GM18909 (cell line): ENCODE measurements at regions not wholly inside any gene's neighbourhood (a gene's known extent, or its start where the extent isn't known, plus 50 kb on each side); places are given as distances from the start of the nearest gene placed in this dataset.
"Not testable (repeated sequence)": the region's sequence is repeated elsewhere in the genome, so short reads cannot be mapped to it uniquely, and the experiment has no call there.

Experiments used
- ATAC-seq: cut with Tn5 transposase; IDR thresholded peaks from one replicate; pipeline ENCODE4 v1.9.1; 2021; ENCODE audit warnings: mild to moderate bottlenecking; ENCODE audit not compliant: unreplicated experiment, poor library complexity

DNA sequence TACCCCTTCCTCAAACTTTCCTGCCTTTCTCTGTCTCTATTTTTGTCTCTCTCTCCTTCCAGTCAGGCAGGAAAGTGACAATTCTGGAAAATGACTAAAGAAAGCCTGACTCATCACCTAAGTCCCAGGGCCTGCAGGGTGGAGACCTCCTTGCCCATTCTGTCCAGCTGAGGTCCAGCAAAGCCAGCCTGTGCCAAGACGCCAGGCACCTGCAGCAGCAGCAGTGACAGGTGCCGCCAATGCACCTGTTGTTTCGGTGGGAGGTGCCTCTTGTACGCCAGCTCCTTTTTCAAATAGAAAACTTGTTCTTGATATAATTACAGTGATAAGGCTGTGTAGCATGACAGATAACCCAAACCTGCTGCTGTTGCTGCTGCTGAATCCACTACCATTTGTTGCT lies 501.3 kb downstream of the NTRK3 start:
- ATAC-seq: no peak

DNA sequence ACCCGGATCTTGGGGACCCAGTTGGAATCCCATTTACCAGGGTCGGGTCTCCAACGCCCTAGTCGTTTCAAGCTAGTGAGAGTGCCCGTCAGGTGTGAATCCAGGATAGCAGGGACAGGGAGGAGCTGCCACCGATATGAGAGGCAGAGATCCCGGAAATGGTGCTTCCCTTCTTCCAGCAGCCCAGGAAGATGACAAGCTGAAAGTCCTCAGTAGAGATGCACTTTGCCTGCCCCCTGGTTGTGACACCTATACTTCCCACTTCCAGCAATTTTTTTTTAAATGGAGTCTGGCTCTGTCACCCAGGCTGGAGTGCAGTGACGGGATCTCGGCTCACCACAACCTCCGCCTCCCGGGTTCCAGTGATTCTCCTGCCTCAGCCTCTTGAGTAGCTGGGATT lies 503.0 kb downstream of the NTRK3 start:
- ATAC-seq: no peak

DNA sequence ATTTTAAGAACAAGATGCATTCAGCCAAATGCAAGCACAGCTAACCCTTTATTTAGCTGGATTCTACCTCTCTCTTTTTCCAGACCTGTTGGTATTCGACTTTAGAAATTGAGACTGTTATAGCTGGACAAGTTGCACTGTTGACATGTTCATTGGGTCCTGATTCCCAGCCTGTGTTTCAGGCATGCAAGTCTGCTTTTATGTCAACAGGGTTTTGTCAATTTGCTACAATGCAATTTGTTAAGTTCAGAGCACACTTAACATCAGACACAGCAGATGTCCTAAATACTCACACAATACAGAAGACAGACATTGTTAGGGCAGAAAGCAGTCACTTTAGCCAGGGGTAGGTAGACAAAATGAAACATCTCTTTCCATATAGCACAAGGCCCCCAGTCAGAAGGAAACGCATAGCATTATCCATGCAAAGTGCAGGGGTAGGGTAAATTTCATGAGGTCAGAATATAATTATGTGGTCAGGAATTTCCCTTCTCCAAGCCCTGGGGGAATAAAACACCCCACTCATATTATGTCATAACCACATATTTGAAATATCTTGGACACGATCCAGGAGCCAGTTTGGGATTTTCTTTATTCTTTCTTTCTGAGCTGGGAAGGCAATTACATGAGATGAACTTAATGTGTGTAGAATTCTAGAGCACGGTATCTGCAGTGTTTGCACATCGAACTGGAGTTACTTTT lies 504.1 kb downstream of the NTRK3 start:
- ATAC-seq: no peak

DNA sequence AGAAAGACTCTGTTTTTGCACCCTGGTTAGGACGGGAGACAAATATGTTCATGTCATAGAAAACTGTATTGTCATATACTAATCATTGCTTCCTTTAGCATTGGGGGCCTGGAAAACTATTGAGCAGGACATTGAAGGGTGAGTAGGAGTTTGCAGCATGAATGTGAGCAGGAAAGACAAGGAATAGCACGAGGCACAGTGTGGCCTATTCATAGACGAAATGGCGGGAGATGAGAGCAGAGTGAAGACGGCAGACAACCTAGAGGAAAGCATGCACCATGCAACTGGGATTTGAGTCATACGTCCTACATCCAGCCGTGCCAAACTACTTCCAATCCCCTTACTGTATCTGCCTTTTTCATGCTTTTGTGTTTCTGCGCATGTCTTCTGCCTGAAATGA lies 508.1 kb downstream of the NTRK3 start:
- ATAC-seq: no peak

DNA sequence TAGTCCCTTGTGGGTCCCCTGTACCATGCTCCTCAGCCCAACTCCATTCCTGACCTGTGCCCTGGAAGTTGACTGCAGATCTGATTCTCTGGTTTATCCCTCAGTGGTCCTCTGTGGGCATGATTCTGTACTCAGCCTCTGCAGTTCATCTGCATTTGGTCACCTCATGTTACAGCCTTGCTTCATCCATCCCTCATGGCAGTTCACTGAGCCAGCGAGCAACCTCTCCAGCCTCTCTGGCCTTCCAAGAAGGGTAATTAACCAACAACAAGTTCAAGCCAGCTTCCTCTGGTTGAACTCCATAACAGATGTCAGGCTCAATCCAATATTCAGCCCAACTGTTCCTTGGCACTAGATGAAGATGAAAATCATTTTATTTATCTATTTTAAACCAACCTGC lies 509.5 kb downstream of the NTRK3 start:
- ATAC-seq: no peak

DNA sequence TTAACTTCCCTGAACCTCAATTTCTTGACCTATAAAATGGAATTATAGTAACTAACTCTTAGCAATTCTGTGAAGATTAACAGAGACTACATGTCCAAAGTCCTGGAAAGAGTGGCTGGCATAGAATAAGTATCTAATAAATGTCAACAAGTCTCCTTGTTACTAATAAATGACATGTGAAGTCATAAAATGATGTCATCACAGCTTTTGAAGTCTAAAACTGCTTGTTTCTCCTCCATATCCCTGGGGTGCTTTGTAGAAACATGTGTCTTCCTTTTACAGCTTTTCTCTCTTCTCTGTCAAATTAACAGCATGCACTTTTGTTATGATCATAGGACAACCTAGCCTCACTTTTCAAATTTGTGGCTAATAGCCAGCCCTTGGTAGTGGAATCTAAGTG lies 510.2 kb downstream of the NTRK3 start:
- no peak for ATAC-seq

DNA sequence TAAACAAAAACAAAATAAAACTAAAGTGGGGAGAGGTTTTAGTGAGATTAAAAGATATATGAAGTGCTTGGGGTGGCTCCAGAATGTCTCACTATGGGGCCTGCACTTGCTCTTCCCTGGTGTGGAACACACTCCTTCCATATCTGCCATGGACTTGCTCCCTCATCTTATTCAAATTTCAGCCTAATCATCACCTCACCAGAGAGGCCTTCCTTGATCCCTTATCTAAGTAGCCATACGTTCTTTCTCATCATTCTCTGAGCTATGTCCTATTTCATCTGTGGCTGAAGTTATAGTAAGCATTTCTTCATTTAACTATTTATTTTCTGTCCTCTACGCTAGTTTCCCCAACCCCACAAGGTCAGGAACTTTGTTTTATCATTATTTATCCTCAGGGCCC lies 511.7 kb downstream of the NTRK3 start:
- ATAC-seq: no peak

DNA sequence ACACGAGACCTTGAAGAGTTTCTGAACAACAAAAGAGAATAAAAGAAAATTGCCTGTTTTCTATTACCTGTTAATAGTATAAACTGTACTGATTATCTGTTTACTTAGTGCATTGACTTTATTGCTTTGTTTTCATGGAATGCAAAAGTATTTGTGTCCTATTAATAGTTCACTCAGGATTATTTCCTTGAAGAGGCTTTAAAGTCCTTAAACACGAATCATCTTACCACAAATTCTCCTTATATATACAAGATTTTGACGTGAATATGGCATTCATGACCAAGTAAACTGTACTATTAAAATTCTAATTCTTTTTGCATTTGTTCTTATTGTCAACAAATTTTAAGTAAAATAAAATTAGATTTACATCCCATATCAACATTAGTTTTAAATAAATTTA lies 513.0 kb downstream of the NTRK3 start:
- ATAC-seq: no peak

DNA sequence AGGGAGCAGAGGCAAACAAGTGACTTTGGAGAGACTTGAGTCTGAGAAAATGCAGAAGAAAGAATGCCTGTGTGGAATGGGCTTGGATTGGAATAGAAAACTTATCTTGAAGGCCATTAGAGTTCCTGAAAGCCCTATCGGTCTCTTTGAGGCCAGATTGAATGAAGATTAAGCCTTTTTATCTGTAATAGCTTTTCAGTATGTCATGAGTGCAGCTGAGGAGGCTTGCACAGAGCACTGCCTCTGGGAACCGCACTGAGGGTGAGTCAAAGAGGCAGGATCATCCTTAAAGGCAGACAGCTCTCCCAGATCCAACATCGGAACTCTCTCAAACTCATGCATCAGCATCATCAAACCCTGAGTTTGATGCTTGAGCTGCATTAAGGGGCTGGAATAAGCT lies 515.2 kb downstream of the NTRK3 start:
- no peak for ATAC-seq

DNA sequence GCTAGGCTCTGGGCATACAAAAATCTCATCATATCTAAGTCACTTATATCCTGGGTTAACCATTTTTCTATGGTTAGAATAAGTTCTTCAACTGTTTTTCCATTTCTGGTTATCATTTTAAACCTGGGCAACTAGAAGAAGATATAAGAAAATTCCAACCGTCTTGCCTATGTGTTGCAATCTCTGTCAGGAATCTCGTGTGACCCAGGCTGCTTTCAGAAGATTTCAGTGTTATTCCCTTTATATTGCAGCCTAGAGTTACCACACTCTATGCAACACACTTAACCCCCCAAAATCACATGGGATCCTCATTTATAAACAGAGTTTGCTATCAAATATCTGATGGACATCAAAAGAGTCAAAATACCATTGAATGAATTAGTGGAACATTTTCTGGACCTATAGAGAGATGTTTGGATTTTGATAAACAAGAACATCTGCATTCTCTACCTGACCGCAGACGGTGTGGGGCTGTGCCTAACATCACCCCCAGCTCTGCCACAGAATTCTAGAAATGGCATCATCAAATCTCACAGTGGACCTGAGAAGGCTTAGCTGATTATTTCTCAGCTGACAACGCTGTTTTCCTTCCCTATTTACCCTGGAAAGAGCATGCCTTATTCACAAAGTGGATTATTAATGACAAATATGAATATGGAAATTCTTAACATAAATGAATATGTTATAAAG lies 515.7 kb downstream of the NTRK3 start:
- no peak for ATAC-seq

DNA sequence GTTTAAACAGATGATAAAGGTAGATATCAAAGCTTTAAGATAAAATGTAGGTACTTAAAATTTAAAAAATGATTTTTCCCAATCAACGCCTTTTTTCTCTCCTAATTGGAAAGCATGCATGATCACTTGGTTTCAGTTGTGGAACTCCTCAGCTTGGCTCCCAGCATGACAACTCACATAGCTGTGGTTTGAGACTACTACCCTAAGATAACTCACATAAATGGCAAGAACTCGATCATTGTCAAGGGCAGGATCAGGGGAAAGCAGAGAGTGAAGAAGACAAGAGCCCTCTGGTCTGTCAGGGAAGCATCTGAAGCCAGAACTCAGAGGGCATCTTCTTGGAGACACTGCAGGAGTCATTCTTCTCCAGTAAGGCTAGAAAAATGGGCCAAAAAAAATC lies 516.7 kb downstream of the NTRK3 start:
- ATAC-seq: no peak

DNA sequence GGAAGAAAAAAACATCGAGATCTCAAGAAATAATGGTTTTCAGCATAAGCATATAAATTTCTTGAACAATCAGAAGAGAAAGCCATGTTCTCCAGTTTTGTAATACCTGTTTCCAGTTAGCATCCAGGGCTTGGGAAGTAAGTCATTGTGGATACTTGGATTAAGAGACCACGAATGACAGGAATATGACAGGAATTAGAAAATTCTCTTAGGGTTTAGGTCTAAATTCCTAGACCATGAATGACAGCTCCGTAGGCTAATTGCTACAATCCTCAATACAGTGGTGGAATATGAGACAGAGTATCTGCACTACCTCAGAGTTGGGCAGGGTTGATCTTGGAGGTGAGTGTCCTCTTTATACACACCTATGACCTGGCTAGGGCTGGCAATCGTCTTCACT lies 517.5 kb downstream of the NTRK3 start:
- ATAC-seq: no peak

DNA sequence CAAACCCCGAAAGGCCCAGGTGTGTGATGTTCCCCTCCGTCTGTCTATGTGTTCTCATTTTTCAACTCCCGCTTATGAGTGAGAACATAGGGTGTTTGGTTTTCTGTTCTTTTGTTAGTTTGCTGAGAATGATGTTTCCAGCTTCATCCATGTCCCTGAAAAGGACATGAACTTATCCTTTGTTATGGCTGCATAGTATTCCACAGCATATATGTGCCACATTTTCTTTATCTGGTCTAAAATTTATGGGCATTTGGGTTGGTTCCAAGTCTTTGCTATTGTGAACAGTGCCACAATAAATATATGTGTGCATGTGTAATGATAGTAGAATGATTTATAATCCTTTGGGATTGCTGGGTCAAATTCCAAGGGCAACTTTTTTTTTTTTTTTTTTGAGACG lies 519.1 kb downstream of the NTRK3 start:
- not testable (repeated sequence) for ATAC-seq

DNA sequence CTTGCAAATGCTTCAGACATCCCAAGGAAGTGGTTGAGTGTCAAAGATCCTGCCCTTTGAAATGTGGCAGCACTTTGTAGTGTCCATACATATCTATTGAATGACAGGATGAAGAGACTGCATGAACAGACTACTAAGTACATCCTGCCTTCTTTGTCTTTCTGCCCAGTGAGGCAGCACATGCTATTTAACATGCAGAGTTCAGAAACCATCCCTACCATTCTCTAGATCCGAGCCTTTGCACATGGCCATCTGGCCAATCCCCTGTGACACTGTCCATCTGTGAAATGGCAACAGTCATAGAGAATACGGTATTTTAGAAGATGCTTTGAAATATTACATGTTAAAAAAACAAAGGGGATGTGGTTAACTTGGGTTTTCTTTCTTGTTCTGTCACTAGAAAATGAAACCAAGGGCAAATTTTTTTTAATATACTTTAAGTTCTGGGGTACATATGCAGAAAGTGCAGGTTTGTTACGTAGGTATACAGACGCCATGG lies 519.6 kb downstream of the NTRK3 start:
- ATAC-seq: no peak

DNA sequence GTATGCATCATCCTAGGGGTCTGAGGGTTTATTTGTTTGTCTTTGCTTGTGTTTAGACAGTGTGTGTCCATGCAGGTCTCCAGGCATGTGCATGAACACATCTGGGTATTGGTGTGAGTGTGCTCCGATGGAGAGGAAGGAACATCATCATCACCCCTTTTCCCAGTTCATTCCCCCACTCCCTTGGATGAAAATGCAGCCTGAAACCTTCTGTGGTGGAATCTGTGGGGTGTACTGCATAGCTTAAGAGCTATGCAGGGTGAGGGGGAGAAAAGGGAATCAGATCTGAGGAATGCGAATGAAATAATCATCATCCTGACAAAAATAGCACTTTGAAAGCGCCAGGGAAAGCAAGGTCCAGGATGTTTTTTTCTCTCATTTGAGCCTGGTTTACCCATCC lies 520.1 kb downstream of the NTRK3 start:
- ATAC-seq: no peak

DNA sequence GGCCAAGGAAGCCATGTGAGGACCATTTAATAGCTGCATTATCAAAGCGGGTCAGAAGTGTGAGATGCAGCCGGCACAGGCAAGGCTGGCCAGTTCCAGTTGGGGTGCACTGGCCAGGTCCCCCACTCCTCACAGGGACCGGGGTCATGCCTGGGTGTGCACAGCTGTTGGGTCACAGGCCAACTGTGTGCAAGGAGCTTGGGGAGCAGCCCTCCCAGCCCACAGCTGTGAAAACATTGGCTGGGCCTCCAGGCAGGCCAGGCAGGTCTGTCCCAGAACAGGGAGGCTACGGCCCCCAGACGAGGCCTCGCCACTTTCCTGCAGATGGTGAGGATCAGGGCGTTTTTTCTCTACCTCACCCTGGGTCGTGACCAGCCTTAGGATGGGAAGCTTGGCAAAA lies 521.0 kb downstream of the NTRK3 start:
- ATAC-seq: no peak

DNA sequence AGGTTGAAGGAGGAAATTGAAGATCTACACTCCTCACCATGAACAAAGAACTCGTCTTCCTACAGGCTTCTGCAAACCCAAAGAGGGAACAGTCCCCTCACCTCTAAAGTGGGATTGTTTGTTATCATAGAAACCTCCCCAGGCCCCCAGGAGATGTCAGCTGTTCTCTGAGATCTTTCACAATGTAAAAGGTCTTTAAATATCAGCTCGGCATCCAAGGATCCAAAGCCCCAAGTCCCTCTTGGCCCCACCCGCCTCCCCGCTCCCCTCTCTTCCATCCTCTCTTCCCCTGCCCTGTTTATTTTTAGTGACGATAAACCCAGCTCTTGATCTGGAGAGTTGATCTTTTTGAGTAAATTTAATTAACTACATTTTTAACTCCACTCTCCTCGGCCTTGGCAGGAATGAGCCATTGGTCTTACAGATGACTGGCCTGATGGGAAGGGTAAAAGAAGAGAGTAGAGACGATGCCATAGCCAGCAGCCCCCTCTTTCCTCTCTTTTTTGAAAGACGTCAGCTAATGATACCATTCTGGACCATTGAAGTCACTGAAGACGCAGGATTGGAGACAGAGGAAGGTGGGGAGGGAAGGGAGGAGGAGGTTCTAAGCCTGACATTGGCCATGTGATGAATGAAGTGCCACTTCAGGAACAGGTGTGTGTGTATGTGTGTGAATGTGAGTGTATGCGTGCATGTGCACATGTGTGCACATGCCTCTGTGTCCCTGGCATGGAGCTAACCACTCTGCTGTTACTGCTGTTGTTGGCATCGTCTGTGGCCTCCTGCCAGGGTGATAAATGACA lies 521.8 kb downstream of the NTRK3 start:
- ATAC-seq: no peak

DNA sequence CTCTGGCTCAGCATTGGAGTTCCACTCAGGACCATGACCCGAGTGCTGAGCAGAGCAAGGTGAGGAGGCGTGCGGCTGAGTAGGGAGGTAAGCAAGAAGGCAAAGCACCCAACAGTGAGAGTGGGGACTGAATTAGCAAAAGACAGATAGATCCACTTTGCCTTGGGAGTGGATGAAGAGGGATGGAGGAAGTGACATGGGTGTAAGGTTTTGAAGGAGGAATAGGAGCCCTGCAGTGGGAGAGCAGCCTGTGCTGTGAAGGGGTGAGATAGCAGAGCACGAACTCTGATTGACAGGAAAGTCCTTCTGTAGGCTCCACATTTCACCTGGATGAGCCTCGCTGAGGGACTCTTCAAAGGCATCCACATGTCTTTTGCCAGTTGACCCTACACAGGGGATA lies 522.6 kb downstream of the NTRK3 start:
- no peak for ATAC-seq

DNA sequence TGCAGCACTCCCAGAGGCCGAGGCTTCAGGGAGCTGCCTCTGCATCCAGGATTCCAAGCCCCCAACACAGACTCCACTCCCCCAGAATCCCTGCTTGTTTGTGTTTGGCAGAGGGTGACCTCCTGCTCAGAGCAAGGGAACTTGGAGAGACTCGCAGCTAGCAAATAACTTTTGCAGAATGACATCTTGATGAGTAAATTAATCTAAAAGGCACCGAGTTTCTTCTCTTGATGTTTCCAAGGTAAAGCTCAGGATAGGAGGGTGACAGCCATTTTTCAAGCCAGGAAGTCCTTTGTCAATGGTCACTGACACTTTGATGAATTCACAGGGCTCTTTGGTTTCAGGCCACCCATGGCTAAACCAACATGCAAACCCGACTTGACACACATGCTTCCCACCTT lies 523.0 kb downstream of the NTRK3 start:
- no peak for ATAC-seq

DNA sequence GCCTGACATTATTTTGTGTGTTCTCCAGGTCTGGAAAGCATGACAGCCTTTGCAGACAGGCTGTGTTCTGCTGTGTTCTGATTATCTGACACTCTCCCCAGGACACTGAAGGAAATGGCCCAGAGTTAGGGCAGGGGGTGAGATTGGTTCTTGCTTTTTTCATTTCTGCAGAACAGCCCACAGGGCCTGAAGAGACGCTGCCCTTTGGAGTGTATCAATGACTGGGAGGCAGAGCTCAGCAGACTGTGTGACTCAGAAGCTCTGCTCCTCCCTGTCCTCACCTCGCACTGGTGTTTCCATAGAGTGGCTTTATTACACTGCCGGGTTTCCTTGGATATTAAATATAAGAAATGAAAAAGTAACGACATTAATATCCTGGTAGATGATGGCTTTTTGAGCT lies 523.6 kb downstream of the NTRK3 start:
- no peak for ATAC-seq

DNA sequence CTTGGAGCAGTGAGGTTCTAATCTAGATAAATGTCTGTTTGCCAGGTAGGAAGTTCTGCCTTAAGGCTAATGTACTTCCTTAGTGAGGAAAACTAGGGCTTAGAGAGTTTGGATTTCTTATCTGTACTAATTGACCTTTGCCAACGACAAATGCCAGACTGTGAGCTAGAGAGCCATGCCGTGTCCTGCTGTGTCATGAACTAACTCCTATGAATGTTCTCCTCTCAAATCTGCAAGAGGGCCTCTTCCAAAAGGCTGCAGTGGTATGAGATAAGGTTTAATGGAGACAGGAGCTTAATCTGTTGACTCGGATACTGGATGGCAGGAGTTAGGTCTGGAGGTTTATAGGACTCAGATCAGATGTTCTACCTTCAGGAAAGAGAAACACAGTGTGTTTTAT lies 524.9 kb downstream of the NTRK3 start:
- no peak for ATAC-seq
